ENCODE measurements at regions not wholly inside any gene's neighbourhood (a gene's known extent, or its start where the extent isn't known, plus 50 kb on each side); places are given as distances from the start of the nearest gene placed in this dataset.

DNA sequence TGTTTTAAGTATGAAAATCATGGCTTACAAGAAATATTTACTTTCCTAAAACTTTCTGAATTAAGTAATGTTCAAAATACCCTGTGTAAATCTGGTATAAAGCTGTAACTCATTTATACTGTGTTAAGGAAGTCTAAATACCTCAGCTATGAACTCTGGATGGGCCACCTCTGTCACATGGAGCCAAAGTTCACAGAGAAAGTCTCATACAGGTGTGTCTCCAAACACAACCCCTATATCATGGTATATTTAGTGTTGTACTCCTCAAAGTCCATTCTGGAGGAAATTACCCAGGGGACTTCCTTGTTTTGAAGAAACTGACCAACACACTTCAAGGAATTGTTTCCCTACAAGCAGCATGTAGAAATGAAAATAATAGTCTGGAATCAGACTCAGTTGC is 909.2 kb upstream of the TENM4 start:
- H3K9me3 ChIP-seq (ENCODE audit: control insufficient read depth, low read depth, low read length) = no peaks in the 10 kb centered on the region
- no peak overlapping the region for H4K91ac ChIP-seq (ENCODE audit: insufficient read length, low read depth, low read length)
- H4K5ac ChIP-seq (ENCODE audit: insufficient read length, low read depth, low read length) = no peak overlapping the region
- H3K27ac ChIP-seq (ENCODE audit: insufficient read length, low read depth, low read length) = no peak overlapping the region
- no peak overlapping the region for H2BK5ac ChIP-seq (ENCODE audit: insufficient read length, low read length)
- no peaks in the 10 kb centered on the region for H3K79me2 ChIP-seq (ENCODE audit: insufficient read depth, low read length)
- H2AK5ac ChIP-seq (ENCODE audit: insufficient read length, low read length) = no peak overlapping the region
- H2BK12ac ChIP-seq (ENCODE audit: insufficient read length, low read depth, low read length) = no peak overlapping the region
- Mint-ChIP-seq H3K9me3 (no peaks in the 10 kb centered on the region), H3K4me3 (no peak overlapping the region), H3K36me3 (ENCODE audit: insufficient read depth in 1 of 3, low read depth in 3 of 3) (no peaks in the 10 kb centered on the region), H3K27me3 (ENCODE audit: low read depth) (no peaks in the 10 kb centered on the region), H3K27ac (no peak overlapping the region), H3K4me1 (no peaks in the 10 kb centered on the region)
- H2AFZ ChIP-seq (ENCODE audit: low read length) = no peak overlapping the region
- H3K56ac ChIP-seq (ENCODE audit: insufficient read length, low read depth, low read length) = no peak overlapping the region
- no peak overlapping the region for H3K4ac ChIP-seq (ENCODE audit: low read depth, low read length)
- H3K4me2 ChIP-seq (ENCODE audit: insufficient read depth, insufficient read length, low read length) = no peak overlapping the region
- H3K23me2 ChIP-seq (ENCODE audit: insufficient read length, low read depth, low read length, poor library complexity, severe bottlenecking) = no peaks in the 10 kb centered on the region
- H2BK15ac ChIP-seq (ENCODE audit: low read depth, low read length) = no peak overlapping the region
- H3K79me1 ChIP-seq (ENCODE audit: insufficient read depth, low read depth, low read length, poor library complexity, severe bottlenecking) = no peaks in the 10 kb centered on the region
- H4K8ac ChIP-seq (replicated peaks; ENCODE audit: insufficient read length, low read depth, low read length) = no peak overlapping the region
- H3K18ac ChIP-seq (ENCODE audit: insufficient read length, low read depth, low read length) = no peak overlapping the region
- no peak overlapping the region for H3T11ph ChIP-seq (ENCODE audit: low read length)
- no peak overlapping the region for H3K14ac ChIP-seq (ENCODE audit: insufficient read depth, low read length)
- H2BK20ac ChIP-seq (ENCODE audit: low read depth, low read length, poor library complexity, severe bottlenecking) = no peak overlapping the region
- H2BK120ac ChIP-seq (ENCODE audit: low read depth, low read length, poor library complexity, severe bottlenecking) = no peak overlapping the region
- no peak overlapping the region for H3K23ac ChIP-seq (ENCODE audit: insufficient read length, low read depth, low read length)
- H3K4me1 ChIP-seq (ENCODE audit: insufficient read depth, low read length) = no peaks in the 10 kb centered on the region
- TF ChIP-seq, protein P1, sequence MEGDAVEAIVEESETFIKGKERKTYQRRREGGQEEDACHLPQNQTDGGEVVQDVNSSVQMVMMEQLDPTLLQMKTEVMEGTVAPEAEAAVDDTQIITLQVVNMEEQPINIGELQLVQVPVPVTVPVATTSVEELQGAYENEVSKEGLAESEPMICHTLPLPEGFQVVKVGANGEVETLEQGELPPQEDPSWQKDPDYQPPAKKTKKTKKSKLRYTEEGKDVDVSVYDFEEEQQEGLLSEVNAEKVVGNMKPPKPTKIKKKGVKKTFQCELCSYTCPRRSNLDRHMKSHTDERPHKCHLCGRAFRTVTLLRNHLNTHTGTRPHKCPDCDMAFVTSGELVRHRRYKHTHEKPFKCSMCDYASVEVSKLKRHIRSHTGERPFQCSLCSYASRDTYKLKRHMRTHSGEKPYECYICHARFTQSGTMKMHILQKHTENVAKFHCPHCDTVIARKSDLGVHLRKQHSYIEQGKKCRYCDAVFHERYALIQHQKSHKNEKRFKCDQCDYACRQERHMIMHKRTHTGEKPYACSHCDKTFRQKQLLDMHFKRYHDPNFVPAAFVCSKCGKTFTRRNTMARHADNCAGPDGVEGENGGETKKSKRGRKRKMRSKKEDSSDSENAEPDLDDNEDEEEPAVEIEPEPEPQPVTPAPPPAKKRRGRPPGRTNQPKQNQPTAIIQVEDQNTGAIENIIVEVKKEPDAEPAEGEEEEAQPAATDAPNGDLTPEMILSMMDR (conservative IDR thresholded peaks at IDR 0.05) = no peak
- no peaks in the 10 kb centered on the region for H3K27me3 ChIP-seq (ENCODE audit: insufficient read depth, low read length)
- no peak for DNase-seq
- no peak overlapping the region for H3K9ac ChIP-seq (ENCODE audit: extremely low read depth, insufficient read length, low read length)
- no peaks in the 10 kb centered on the region for H4K20me1 ChIP-seq (ENCODE audit: control insufficient read depth, insufficient read depth, insufficient read length)

Data from H9 (cell line).